IPS DF 6.9 (cell line): ENCODE measurements at regions not wholly inside any gene's neighbourhood (a gene's known extent, or its start where the extent isn't known, plus 50 kb on each side); places are given as distances from the start of the nearest gene placed in this dataset.

ENCODE experiments used
- DNase-seq: peaks from one replicate; pipeline ENCODE4 v3.0.0-alpha.2; 2013; ENCODE audit warnings: low read depth, low spot score
- H3K27ac ChIP-seq: one replicate; pipeline ENCODE4 v1.5.1; 2013; ENCODE audit warnings: low read length, control low read depth
- H3K27me3 ChIP-seq: 2 replicates; pipeline ENCODE4 v1.6.1; 2013; ENCODE audit warnings: mild to moderate bottlenecking, low read length; ENCODE audit not compliant: control insufficient read depth, insufficient read depth
- H3K36me3 ChIP-seq: 2 replicates; pipeline ENCODE4 v1.6.1; 2013; ENCODE audit warnings: low read length; ENCODE audit not compliant: control insufficient read depth, insufficient read depth
- H3K4me1 ChIP-seq: 2 replicates; pipeline ENCODE4 v1.6.1; 2013; ENCODE audit warnings: low read length; ENCODE audit not compliant: control insufficient read depth, insufficient read depth
- H3K4me3 ChIP-seq: 2 replicates; pipeline ENCODE4 v1.5.1; 2013; ENCODE audit warnings: mild to moderate bottlenecking, low read length
- H3K9me3 ChIP-seq: 2 replicates; pipeline ENCODE4 v1.6.1; 2013; ENCODE audit warnings: low read length, inconsistent platforms; ENCODE audit not compliant: control insufficient read depth, insufficient read depth
- whole genome bisulfite sequencing: extraction: QIAGEN DNeasy Blood & Tissue Kit; methylation state at CpG from one replicate; pipeline ENCODE4 v1.1.7; 2013; ENCODE audit warnings: mixed read lengths, missing lambda C conversion rate; ENCODE audit not compliant: insufficient read length, insufficient coverage; 5-methylcytosine and 5-hydroxymethylcytosine counted together

DNA sequence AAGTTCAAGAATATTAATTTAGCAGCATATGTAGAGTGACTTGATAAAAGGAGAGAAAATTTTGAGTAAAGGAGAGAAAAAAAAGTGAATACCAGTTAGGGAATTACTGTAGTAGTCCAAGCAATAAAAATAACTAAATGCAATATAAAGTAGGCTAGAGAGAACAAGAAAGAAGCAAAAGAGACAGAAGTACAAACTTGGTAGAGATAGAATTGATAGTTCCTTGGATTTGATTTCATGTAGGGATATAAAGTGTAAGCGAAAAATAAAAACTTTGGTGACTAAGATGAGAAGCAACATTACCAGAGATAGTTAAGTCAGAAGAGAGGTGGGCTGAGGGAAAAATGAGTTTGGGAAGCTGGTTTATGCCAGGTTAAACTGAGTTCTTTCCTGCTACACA, 252.4 kb downstream of the SEC23A start:
- no peaks in the 10 kb centered on the region for H3K36me3 ChIP-seq
- no peak overlapping the region for H3K27ac ChIP-seq
- H3K27me3 ChIP-seq = no peaks in the 10 kb centered on the region
- no peak overlapping the region for H3K4me3 ChIP-seq
- no peak for DNase-seq
- H3K4me1 ChIP-seq = no peaks in the 10 kb centered on the region
- no peaks in the 10 kb centered on the region for H3K9me3 ChIP-seq
- no CpG with 5 or more reads among the region's 1 CpG for WGBS

DNA sequence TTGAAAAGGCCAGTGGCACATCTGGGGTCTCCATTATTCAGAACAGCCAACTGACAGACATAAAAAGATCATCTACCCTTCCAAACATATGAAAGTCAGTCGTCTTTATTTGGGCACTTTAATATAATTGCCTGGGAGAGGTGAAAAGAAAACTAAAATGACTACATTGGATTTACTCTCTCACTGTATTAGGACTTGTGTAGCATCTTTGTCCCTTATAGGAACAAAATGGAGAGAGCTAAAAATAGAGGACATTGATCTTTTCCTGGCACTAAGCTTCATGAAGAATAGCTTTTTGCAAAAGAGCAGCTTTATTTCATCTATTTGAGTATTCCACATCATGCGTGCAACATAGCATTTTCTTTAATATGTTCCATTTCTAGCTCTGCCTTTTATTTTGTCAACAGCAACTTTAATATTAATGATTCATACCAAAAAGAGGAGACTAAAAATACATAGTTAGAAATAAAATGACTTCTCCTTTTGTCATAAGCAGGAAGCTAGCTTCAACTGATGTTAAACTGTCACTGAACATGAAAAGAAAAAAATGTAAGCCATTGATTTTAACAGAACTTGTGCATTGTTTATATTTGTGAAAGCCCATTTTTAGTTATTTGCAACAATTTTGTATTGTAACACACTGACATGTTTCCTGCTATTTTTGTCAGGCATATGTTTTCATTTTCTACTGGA, 254.6 kb downstream of the SEC23A start:
- no peaks in the 10 kb centered on the region for H3K27me3 ChIP-seq
- DNase-seq = no peak
- no peaks in the 10 kb centered on the region for H3K4me1 ChIP-seq
- H3K4me3 ChIP-seq = no peak overlapping the region
- no peak overlapping the region for H3K27ac ChIP-seq
- WGBS = no CpG with 5 or more reads among the region's 2 CpGs
- no peaks in the 10 kb centered on the region for H3K36me3 ChIP-seq
- no peaks in the 10 kb centered on the region for H3K9me3 ChIP-seq

DNA sequence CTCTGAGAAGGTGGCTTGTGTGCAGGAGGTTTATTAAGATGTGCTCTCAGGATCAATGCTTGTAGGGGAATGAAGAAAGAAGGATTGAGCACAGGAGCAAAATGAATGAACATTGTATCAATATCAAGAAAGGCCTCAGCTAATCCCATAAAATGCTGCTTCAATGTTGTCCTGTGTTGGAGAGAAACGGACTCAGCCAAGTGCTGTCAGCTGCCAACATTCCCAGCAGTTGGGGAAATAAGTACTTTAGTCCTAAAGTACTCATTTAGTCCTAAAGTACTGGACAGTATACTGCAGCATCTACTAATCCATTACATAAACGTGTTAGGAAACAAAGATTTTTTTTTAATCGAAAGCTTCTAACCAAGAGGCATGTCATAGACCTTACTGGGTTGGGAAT, 255.9 kb downstream of the SEC23A start:
- no peak overlapping the region for H3K4me3 ChIP-seq
- H3K9me3 ChIP-seq = no peaks in the 10 kb centered on the region
- no peak overlapping the region for H3K27ac ChIP-seq
- WGBS = no CpG with 5 or more reads among the region's 3 CpGs
- DNase-seq = no peak
- no peaks in the 10 kb centered on the region for H3K27me3 ChIP-seq
- H3K36me3 ChIP-seq = no peaks in the 10 kb centered on the region
- no peaks in the 10 kb centered on the region for H3K4me1 ChIP-seq

DNA sequence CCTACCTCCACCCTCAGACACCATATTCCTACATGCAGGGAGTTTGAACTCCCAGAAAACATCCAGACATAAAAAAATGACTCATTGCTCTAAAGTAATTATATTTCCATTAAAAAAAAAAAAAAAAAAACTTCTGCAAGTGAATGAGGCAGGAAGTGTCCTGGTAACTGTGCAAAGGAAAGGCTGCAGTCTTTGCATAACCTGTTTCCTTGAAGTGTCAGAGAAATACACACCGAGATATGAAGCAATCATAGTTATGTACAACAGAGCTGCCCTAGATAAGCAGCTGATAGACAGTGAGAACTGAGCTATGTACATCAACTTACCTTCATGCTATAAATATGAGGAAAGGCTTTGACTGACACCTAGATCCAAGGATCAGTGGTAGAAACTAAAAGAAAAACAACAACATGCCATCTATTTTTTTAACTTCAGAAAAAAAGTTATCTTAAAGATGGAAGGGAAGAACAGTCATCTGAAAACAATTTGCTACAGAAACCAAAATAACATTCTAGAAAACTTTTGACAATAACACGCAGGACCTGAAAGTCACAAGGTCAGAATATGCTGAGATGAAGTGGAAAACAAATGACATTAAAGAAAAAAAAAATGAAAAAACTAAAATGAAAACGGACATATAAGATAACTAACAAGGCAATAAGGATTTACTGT, 263.2 kb downstream of the SEC23A start:
- Histone ChIP-seq H3K27me3 (no peaks in the 10 kb centered on the region), H3K9me3 (no peaks in the 10 kb centered on the region), H3K4me3 (no peak overlapping the region), H3K4me1 (no peaks in the 10 kb centered on the region), H3K36me3 (no peaks in the 10 kb centered on the region), H3K27ac (no peak overlapping the region)
- no CpG with 5 or more reads among the region's 3 CpGs for WGBS
- no peak for DNase-seq

DNA sequence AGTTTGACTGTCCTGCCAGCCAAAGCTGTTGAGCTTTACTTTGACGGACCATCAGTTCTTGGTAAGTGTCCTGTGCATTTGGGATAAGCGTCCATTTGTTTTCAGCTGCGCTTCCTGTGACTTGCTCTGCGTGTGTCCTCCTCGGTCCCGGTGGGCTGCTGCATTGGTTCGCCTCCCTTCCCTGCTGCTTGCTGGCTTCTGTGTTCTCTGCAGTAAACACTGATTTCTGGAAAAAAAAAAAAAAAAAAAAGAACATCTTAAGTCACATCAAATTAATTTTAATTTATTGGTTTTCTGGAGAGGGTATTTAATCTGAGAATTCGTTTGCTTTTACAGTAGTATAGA, 264.1 kb downstream of the SEC23A start:
- WGBS = no CpG with 5 or more reads among the region's 8 CpGs
- no peaks in the 10 kb centered on the region for H3K9me3 ChIP-seq
- H3K4me1 ChIP-seq = no peaks in the 10 kb centered on the region
- H3K36me3 ChIP-seq = no peaks in the 10 kb centered on the region
- H3K27ac ChIP-seq = no peak overlapping the region
- H3K4me3 ChIP-seq = no peak overlapping the region
- no peaks in the 10 kb centered on the region for H3K27me3 ChIP-seq
- DNase-seq = no peak

DNA sequence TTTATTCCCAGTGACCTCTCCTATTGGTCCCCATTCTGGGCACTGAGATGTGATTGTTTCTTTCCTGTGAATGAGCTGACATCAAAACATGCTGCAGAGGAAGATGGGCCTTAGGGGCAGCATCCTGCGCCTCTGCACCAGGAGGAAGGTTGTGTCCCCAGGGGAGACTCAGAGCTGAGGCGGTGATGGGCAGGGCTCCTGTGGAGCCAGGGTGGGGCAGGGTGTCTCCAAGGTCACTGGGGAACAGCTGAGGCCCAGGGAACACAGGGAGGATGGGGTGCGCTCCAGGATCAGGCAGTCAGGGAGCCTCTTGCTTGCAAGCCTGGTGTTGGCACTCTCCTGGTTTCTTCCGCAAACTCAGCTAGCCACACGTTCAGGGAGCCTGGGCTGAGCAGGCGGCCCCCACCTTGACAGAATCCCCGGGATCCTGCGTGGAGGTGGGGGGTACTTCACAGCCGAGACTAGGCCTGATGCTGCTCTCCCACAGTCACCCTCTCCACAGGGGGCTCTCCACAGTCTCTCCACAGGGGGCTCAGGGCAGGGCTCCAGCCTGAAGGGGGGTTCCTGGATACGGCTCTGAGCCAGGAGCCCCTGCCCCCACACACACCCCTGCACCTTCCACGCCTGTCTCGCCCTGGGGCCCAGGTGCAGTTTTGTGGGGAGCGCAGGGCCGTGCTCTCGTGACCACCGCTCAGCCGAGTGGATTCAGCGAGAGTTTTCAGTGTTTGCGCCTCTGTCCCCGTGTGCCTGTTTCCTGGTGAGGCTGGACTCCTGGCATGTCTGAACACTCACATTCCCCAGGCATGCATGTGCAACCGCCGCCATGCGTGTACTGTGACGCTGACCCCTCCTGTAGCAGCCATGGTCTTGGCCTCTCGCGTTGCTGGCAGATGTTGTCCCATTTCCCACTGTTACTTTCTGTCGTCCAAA, 264.7 kb downstream of the SEC23A start:
- Histone ChIP-seq H3K4me3 (no peak overlapping the region), H3K9me3 (no peaks in the 10 kb centered on the region), H3K27me3 (no peaks in the 10 kb centered on the region), H3K36me3 (no peaks in the 10 kb centered on the region), H3K4me1 (no peaks in the 10 kb centered on the region), H3K27ac (no peak overlapping the region)
- no CpG with 5 or more reads among the region's 27 CpGs for WGBS
- DNase-seq = no peak

DNA sequence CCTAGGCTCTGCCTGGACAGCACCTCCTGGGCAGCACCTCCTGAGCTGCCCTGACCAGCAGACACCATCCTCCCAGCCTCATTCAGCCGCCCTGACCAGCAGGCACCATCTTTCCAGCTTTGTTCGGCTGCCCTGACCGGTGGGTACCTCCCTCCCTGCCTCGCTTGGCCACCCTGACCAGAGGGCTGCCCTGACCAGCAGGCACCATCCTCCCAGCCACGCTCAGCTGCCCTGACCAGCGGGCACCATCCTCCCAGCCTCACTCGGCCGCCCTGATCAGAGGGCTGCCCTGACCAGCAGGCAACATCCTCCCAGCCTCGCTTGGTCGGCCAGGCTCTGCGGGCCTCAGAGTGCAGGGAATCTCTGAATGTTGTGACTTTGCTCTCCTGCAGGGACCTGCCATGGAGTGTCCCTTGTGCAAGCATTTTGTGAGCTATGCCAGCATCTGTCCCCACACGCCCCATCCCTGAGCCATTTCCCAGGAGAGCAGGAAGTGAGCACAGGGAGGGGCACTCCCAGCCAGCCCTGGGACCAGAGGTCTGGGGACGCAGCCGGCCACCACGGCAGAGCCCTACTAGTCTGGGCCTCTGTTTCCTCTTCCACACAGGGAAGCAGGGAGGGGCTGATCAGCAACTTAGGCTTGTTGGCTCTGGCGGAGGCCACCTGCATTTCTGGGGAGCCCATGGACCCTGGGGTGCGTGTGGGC, 265.5 kb downstream of the SEC23A start:
- Histone ChIP-seq H3K27me3 (no peaks in the 10 kb centered on the region), H3K36me3 (no peaks in the 10 kb centered on the region), H3K4me1 (no peaks in the 10 kb centered on the region), H3K27ac (no peak overlapping the region), H3K9me3 (no peaks in the 10 kb centered on the region), H3K4me3 (no peak overlapping the region)
- WGBS = no CpG with 5 or more reads among the region's 17 CpGs
- DNase-seq = no peak

DNA sequence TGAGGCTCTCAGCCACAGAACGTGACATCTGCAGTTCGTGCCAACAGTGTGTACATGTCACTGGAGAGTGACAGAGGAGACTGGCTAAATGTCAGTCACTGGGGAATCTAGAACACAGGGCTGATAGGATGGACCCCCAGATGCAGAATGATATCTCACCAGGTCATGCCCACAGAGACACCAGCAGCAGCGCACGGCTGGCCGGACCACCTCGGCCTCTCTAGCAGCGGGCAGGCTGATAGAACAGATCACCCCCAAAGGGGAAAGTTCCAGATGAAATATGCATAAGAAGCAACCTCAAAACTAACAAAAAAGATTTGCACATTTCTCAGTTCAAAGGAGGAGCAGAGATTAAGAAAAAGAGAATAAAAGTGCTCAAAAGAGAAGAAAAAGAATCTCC, 266.5 kb downstream of the SEC23A start:
- Histone ChIP-seq H3K27ac (no peak overlapping the region), H3K36me3 (no peaks in the 10 kb centered on the region), H3K4me1 (no peaks in the 10 kb centered on the region), H3K9me3 (no peaks in the 10 kb centered on the region), H3K27me3 (no peaks in the 10 kb centered on the region), H3K4me3 (no peak overlapping the region)
- DNase-seq = no peak
- WGBS = no CpG with 5 or more reads among the region's 7 CpGs

DNA sequence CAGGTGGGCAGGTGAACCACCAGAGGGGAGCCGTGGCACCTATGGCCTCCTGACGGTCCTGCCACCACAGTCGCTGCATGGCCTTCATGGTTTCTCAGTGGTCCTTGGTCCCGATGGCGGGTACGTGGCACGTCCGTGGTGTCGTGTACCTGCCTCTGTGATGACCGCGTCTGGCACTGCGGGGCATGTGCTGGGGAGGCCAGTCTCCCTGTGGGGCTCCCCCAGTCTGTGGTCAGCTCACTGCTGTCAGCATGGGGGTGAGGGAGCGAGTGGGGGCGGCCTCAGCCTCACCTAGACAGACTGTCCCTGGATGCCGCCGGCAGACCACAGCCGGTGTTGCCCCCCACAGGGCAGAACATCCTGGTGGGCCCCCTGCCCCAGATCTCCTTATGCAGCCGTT, 267.2 kb downstream of the SEC23A start:
- H3K4me3 ChIP-seq = no peak overlapping the region
- no peaks in the 10 kb centered on the region for H3K27me3 ChIP-seq
- DNase-seq = no peak
- H3K36me3 ChIP-seq = no peaks in the 10 kb centered on the region
- no peaks in the 10 kb centered on the region for H3K9me3 ChIP-seq
- WGBS = no CpG with 5 or more reads among the region's 18 CpGs
- no peaks in the 10 kb centered on the region for H3K4me1 ChIP-seq
- no peak overlapping the region for H3K27ac ChIP-seq

DNA sequence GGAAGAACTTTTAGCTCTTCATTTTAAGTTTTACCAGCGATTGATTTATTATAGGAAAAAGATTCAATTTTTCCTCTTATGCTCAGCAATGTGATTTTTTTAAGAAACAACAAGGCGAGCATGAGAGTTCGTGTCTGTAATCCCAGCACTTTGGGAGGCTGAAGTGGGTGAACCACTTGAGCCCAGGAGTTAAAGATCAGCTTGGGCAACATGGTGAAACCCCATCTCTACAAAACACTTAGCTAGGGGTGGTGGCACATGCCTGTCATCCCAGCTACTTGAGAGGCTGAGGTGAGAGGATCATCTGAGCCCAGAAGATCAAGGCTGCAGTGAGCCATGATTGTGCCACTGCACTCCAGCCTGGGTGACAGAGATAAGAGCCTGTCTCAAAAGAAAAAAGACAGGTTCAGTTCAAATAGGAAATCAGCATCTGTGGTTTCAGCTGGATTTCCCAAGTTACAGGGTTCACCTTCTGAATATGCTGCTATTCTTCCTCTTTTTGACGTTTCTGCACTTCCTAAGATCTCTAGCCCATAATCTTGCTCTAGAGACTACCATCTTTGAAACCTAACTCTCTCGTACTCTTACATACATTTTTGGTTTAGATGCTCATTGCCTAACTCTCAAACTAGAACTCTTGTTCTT, 274.7 kb downstream of the SEC23A start:
- no peak for DNase-seq

More for the DNA sequence above, 274.7 kb downstream of the SEC23A start:
- no peaks in the 10 kb centered on the region for H3K36me3 ChIP-seq
- no peaks in the 10 kb centered on the region for H3K27me3 ChIP-seq
- no peaks in the 10 kb centered on the region for H3K4me1 ChIP-seq
- H3K27ac ChIP-seq = no peak overlapping the region
- H3K9me3 ChIP-seq = no peaks in the 10 kb centered on the region
- no CpG with 5 or more reads among the region's 5 CpGs for WGBS
- no peak overlapping the region for H3K4me3 ChIP-seq
